ENCODE measurements at regions not wholly inside any gene's neighbourhood (a gene's known extent, or its start where the extent isn't known, plus 50 kb on each side); places are given as distances from the start of the nearest gene placed in this dataset.

DNA sequence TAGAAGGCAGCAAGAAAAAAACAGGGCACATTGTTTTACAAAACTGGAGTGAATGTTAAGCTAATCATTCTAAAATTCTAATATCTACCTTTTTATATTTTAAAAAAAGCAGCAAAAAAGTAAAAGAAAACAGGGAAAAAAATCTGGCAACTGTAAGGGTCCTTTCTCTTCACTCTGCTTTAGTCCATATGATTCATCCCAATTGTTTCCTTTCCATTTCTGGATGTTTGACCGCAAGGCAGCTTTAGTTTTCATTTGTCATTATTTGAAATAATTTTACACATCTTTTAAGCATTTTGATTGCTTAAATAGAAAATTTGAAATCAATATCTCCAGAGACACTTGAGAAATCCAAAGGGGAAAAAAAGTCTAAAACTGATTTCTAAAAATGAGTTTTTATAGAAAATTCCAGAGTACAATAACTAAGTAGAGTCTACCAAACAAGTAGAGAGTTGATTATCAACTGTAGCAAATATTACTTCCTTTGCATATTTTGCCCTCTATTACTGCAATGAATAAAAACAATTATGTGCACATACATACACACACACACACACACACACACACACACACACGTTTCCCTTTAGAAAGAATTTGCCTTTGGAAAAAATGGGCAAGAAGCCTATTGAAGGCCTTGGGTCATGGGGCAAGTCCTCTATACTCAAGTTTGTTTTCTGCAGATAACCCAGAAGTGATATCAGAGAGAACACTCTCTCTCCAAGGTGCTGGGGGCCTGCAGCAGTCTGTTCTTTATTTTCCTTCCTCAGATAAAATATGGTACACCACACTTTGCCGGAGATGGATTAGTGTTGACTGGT lies 259.7 kb downstream of the HACE1 start:
- Mint-ChIP-seq H3K36me3 (ENCODE audit: low read depth) (no peaks in the 10 kb centered on the region), H3K9me3 (no peaks in the 10 kb centered on the region), H3K4me1 (peaks cover 27% of the 10 kb centered on the region), H3K27ac (no peak overlapping the region), H3K27me3 (ENCODE audit: insufficient read depth) (no peaks in the 10 kb centered on the region), H3K4me3 (no peak overlapping the region)
- H3K27ac ChIP-seq (ENCODE audit: low read depth, low read length), result no peak overlapping the region
- 91% methylated on average over 3 of the region's 3 CpGs; no CpG with 5 or more reads in 1 of the 2 experiments for WGBS, 2 experiments (ENCODE audit: insufficient coverage in 1 of 2, insufficient read length in 1 of 2)
- no peaks in the 10 kb centered on the region for H3K27me3 ChIP-seq (ENCODE audit: control insufficient read depth, insufficient read depth, low read length, poor library complexity, severe bottlenecking)
- DNase-seq, result no peak
- no peaks in the 10 kb centered on the region for H3K9me3 ChIP-seq (ENCODE audit: control insufficient read depth, low read length)
- H3K4me3 ChIP-seq (ENCODE audit: low read length), result no peak overlapping the region
- peaks cover 11% of the 10 kb centered on the region for H3K4me1 ChIP-seq (ENCODE audit: control insufficient read depth, insufficient read depth, low read length)
- H3K9ac ChIP-seq (ENCODE audit: extremely low read depth, low read length, poor library complexity, severe bottlenecking), result peak overlapping the region; percentile 3
- no peak for TF ChIP-seq CTCF (conservative IDR thresholded peaks at IDR 0.05)
- no peaks in the 10 kb centered on the region for H3K36me3 ChIP-seq (ENCODE audit: control insufficient read depth, insufficient read depth, low read length)

DNA sequence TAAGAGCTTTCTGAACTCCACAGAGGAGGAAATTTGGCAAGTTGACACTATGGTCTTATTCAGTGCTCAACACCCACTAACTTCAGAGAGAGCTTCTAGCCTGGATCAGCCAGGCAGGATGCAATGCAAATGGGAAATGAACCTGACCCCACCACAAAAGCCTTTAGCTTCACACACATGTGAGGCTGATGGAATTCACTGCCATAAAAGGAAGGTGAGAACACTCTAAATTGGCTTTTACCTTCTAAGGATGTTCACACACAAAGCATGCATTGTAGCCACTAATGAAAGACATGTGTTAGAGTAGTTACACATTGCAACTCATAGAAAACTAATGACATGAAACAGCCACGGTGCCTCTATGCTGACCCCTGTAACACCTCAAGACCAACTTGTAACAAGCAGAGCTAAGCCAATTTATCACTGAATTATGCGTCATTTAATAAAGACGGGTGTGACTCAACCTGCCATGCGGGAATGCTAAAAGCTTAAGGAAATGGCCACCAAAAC lies 262.1 kb downstream of the HACE1 start:
- H3K27ac ChIP-seq (ENCODE audit: low read depth, low read length), result no peak overlapping the region
- H3K36me3 ChIP-seq (ENCODE audit: control insufficient read depth, insufficient read depth, low read length), result no peaks in the 10 kb centered on the region
- Mint-ChIP-seq H3K4me1 (peaks cover 22% of the 10 kb centered on the region), H3K4me3 (no peak overlapping the region), H3K27me3 (ENCODE audit: insufficient read depth) (no peaks in the 10 kb centered on the region), H3K36me3 (ENCODE audit: low read depth) (no peaks in the 10 kb centered on the region), H3K9me3 (no peaks in the 10 kb centered on the region), H3K27ac (peak overlapping the region; percentile 76)
- H3K27me3 ChIP-seq (ENCODE audit: control insufficient read depth, insufficient read depth, low read length, poor library complexity, severe bottlenecking), result no peaks in the 10 kb centered on the region
- no peaks in the 10 kb centered on the region for H3K9me3 ChIP-seq (ENCODE audit: control insufficient read depth, low read length)
- peaks cover 7% of the 10 kb centered on the region for H3K4me1 ChIP-seq (ENCODE audit: control insufficient read depth, insufficient read depth, low read length)
- DNase-seq, result peak; percentile 67
- H3K4me3 ChIP-seq (ENCODE audit: low read length), result no peak overlapping the region
- TF ChIP-seq CTCF (conservative IDR thresholded peaks at IDR 0.05), result no peak
- H3K9ac ChIP-seq (ENCODE audit: extremely low read depth, low read length, poor library complexity, severe bottlenecking), result no peak overlapping the region
- WGBS, 2 experiments (ENCODE audit: insufficient coverage in 1 of 2, insufficient read length in 1 of 2), result 77 to 85% methylated on average over 4 of the region's 4 CpGs

- no peak for DNase-seq
- TF ChIP-seq CTCF (conservative IDR thresholded peaks at IDR 0.05), result no peak
- peaks cover 22% of the 10 kb centered on the region for H3K4me1 Mint-ChIP-seq
- H3K9me3 Mint-ChIP-seq, result no peaks in the 10 kb centered on the region
- no peak overlapping the region for H3K9ac ChIP-seq (ENCODE audit: extremely low read depth, low read length, poor library complexity, severe bottlenecking)
- no peaks in the 10 kb centered on the region for H3K36me3 Mint-ChIP-seq (ENCODE audit: low read depth)
- H3K36me3 ChIP-seq (ENCODE audit: control insufficient read depth, insufficient read depth, low read length), result no peaks in the 10 kb centered on the region
- no peak overlapping the region for H3K27ac ChIP-seq (ENCODE audit: low read depth, low read length)
- H3K27ac Mint-ChIP-seq, result no peak overlapping the region
- no peaks in the 10 kb centered on the region for H3K27me3 ChIP-seq (ENCODE audit: control insufficient read depth, insufficient read depth, low read length, poor library complexity, severe bottlenecking)
- H3K4me3 ChIP-seq (ENCODE audit: low read length), result no peak overlapping the region
- H3K4me3 Mint-ChIP-seq, result no peak overlapping the region
- H3K27me3 Mint-ChIP-seq (ENCODE audit: insufficient read depth), result no peaks in the 10 kb centered on the region
- no peaks in the 10 kb centered on the region for H3K4me1 ChIP-seq (ENCODE audit: control insufficient read depth, insufficient read depth, low read length)
- no peaks in the 10 kb centered on the region for H3K9me3 ChIP-seq (ENCODE audit: control insufficient read depth, low read length)
- WGBS, 2 experiments (ENCODE audit: insufficient coverage in 1 of 2, insufficient read length in 1 of 2), result 33 to 46% methylated on average over 1 of the region's 1 CpG
These were observed 263.6 kb downstream of the HACE1 start for GRCh38 chr6:104596091-104596490.
